MCF 10A (cell line): ENCODE measurements at regions not wholly inside any gene's neighbourhood (a gene's known extent, or its start where the extent isn't known, plus 50 kb on each side); places are given as distances from the start of the nearest gene placed in this dataset.

ENCODE experiments used
- BruUV-seq: library from RNA; stranded (reverse); fragments of 400-500 nt; replicated peaks from 2 replicates; lab custom pipeline; 2021; lab: Mats Ljungman, UMichigan
- CTCF ChIA-PET: fragments of 300-600 bp; sonication (Branson Sonifier 250); formaldehyde crosslinking; extraction: SDS; loops from one replicate; lab custom pipeline; 2021; ENCODE audit warnings: antibody characterized with exemption, inconsistent platforms; lab: Yijun Ruan, JAX
- POLR2A ChIA-PET: fragments of 300-600, 350-650 bp; sonication (Branson Sonifier 250); formaldehyde crosslinking; extraction: SDS; loops from one replicate; lab custom pipeline; 2020; ENCODE audit warnings: antibody characterized with exemption, inconsistent platforms; lab: Yijun Ruan, JAX
- DNase-seq: peaks from one replicate; pipeline ENCODE4 v3.0.0-alpha.2; 2018; ENCODE audit not compliant: unreplicated experiment
- H3K27ac Mint-ChIP-seq: one replicate; pipeline ENCODE4 v1.8.0; 2022; ENCODE audit warnings: mild to moderate bottlenecking, low read depth, mixed read lengths; ENCODE audit not compliant: unreplicated experiment
- H3K27me3 Mint-ChIP-seq: one replicate; pipeline ENCODE4 v1.8.0; 2022; ENCODE audit warnings: mixed read lengths; ENCODE audit not compliant: insufficient read depth, unreplicated experiment
- H3K36me3 Mint-ChIP-seq: one replicate; pipeline ENCODE4 v1.8.0; 2022; ENCODE audit warnings: mild to moderate bottlenecking, moderate library complexity, mixed read lengths; ENCODE audit not compliant: insufficient read depth, unreplicated experiment
- H3K4me1 Mint-ChIP-seq: one replicate; pipeline ENCODE4 v1.8.0; 2022; ENCODE audit warnings: mixed read lengths; ENCODE audit not compliant: insufficient read depth, unreplicated experiment
- H3K4me3 Mint-ChIP-seq: one replicate; pipeline ENCODE4 v1.8.0; 2022; ENCODE audit warnings: mild to moderate bottlenecking, moderate library complexity, mixed read lengths; ENCODE audit not compliant: unreplicated experiment
- H3K9me3 Mint-ChIP-seq: one replicate; pipeline ENCODE4 v1.8.0; 2022; ENCODE audit warnings: mixed read lengths; ENCODE audit not compliant: unreplicated experiment
- intact Hi-C: fragments of 100-400 bp; cut with micrococcal nuclease; formaldehyde crosslinking; loops from 2 replicates; pipeline ENCODE4 v1.14.1; 2022
- TF ChIP-seq, protein P1 (sequence below): fragments of 200-600 bp; IDR thresholded peaks from one replicate; pipeline ENCODE4 v1.8.0; 2022; ENCODE audit warnings: antibody characterized with exemption, mild to moderate bottlenecking; ENCODE audit not compliant: unreplicated experiment

- ChIA-PET CTCF (interaction anchor here (0.5 kb wide), 1 partner anchor 406 kb away, joined by 3 read pairs; no protein-coding TSS in a partner anchor), POLR2A (no interaction called here)
- H3K4me1 Mint-ChIP-seq: peaks cover 7% of the 10 kb centered on the region
- H3K27me3 Mint-ChIP-seq: no peaks in the 10 kb centered on the region
- TF ChIP-seq, protein P1, sequence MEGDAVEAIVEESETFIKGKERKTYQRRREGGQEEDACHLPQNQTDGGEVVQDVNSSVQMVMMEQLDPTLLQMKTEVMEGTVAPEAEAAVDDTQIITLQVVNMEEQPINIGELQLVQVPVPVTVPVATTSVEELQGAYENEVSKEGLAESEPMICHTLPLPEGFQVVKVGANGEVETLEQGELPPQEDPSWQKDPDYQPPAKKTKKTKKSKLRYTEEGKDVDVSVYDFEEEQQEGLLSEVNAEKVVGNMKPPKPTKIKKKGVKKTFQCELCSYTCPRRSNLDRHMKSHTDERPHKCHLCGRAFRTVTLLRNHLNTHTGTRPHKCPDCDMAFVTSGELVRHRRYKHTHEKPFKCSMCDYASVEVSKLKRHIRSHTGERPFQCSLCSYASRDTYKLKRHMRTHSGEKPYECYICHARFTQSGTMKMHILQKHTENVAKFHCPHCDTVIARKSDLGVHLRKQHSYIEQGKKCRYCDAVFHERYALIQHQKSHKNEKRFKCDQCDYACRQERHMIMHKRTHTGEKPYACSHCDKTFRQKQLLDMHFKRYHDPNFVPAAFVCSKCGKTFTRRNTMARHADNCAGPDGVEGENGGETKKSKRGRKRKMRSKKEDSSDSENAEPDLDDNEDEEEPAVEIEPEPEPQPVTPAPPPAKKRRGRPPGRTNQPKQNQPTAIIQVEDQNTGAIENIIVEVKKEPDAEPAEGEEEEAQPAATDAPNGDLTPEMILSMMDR: no peak
- no TSS peak for BruUV-seq
- no peak overlapping the region for H3K27ac Mint-ChIP-seq
- no peak overlapping the region for H3K4me3 Mint-ChIP-seq
- no peaks in the 10 kb centered on the region for H3K9me3 Mint-ChIP-seq
- intact Hi-C loops: no loop called here
- no peak for DNase-seq
- no peaks in the 10 kb centered on the region for H3K36me3 Mint-ChIP-seq
These were observed 158.9 kb downstream of the FAM174A start for GRCh38 chr5:100694100-100694499.

GRCh38 chr5:100697970-100698369 lies 162.8 kb downstream of the FAM174A start:
- CTCF ChIA-PET: interaction anchor here (0.6 to 1.1 kb wide), 3 partner anchors 9 to 59 kb away, joined by 3 to 4 read pairs (median 3); no protein-coding TSS in a partner anchor
- no peaks in the 10 kb centered on the region for H3K4me1 Mint-ChIP-seq
- no peak overlapping the region for H3K27ac Mint-ChIP-seq
- intact Hi-C loops: no loop called here
- POLR2A ChIA-PET: interaction anchor here (0.8 kb wide), 1 partner anchor 50 kb away, joined by 3 read pairs; no protein-coding TSS in a partner anchor
- no TSS peak for BruUV-seq
- H3K4me3 Mint-ChIP-seq: no peak overlapping the region
- H3K9me3 Mint-ChIP-seq: peaks cover 8% of the 10 kb centered on the region
- no peak for DNase-seq
- H3K27me3 Mint-ChIP-seq: no peaks in the 10 kb centered on the region
- TF ChIP-seq, protein P1: no peak
- no peaks in the 10 kb centered on the region for H3K36me3 Mint-ChIP-seq

- Mint-ChIP-seq H3K36me3 (no peaks in the 10 kb centered on the region), H3K27ac (no peak overlapping the region), H3K9me3 (no peaks in the 10 kb centered on the region), H3K4me3 (no peak overlapping the region), H3K27me3 (no peaks in the 10 kb centered on the region), H3K4me1 (no peaks in the 10 kb centered on the region)
- TF ChIP-seq, protein P1: peak; percentile 41
- intact Hi-C loops: loop anchor here (5.0 kb wide), 1 partner anchor 84 kb away; no protein-coding TSS in a partner anchor
- DNase-seq: peak; percentile 58
- CTCF ChIA-PET: interaction anchor here (0.6 to 1.3 kb wide), 2 partner anchors 31 to 972 kb away, joined by 3 read pairs; no protein-coding TSS in a partner anchor
- POLR2A ChIA-PET: no interaction called here
- no TSS peak for BruUV-seq
These were observed 171.6 kb downstream of the FAM174A start for GRCh38 chr5:100706776-100707175.

DNA sequence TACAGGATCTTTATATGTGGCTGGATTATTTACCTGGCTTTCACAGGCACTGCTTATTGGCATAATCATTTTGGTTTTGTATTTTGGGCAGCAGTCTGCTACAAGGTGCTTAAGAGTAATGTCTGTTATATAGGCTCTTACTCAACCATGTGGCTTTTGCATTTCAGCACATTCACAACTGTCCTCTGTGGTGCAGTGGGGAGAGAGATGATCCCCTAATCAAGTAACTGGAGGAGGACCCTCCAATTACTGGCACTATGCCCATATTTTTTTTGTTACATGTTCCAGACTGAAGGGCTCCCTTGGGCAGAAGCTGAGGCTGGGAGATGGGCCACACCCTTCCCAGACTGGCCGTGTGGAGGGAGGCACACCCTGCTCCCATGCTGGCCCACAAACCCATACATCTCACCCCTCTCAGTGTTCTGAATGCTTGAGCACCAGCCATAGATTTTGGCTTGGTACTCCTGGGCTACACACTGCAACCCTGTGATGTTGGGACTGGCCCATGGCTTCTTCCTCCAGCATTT lies 173.5 kb downstream of the FAM174A start:
- H3K27ac Mint-ChIP-seq: no peak overlapping the region
- H3K4me3 Mint-ChIP-seq: no peak overlapping the region
- POLR2A ChIA-PET: no interaction called here
- H3K9me3 Mint-ChIP-seq: no peaks in the 10 kb centered on the region
- intact Hi-C loops: loop anchor here (5.0 kb wide), 1 partner anchor 86 kb away; no protein-coding TSS in a partner anchor
- no peaks in the 10 kb centered on the region for H3K36me3 Mint-ChIP-seq
- H3K4me1 Mint-ChIP-seq: no peaks in the 10 kb centered on the region
- BruUV-seq: no TSS peak
- H3K27me3 Mint-ChIP-seq: no peaks in the 10 kb centered on the region
- TF ChIP-seq, protein P1: no peak
- CTCF ChIA-PET: interaction anchor here (0.6 kb wide), 2 partner anchors 100 to 275 kb away, joined by 3 read pairs; no protein-coding TSS in a partner anchor
- no peak for DNase-seq
